SK-N-SH (cell line): ENCODE measurements at regions not wholly inside any gene's neighbourhood (a gene's known extent, or its start where the extent isn't known, plus 50 kb on each side); places are given as distances from the start of the nearest gene placed in this dataset.
A peak's percentile ranks its signal among the peaks of the same experiment; 100 is the strongest.

Experiments
- CTCF ChIA-PET: fragments of 300-600, 350-600 bp; formaldehyde crosslinking; extraction: SDS; loops from one replicate; lab custom pipeline; 2021; lab: Yijun Ruan, JAX
- POLR2A ChIA-PET: fragments of 350-600 bp; sonication (Branson Sonifier 250); formaldehyde crosslinking; extraction: SDS; loops from one replicate; lab custom pipeline; 2020; ENCODE audit warnings: antibody characterized with exemption, inconsistent platforms; lab: Yijun Ruan, JAX
- DNase-seq: peaks from one replicate; pipeline ENCODE4 v3.0.0; 2012
- H2AFZ ChIP-seq: fragments of 200-600 bp; sonication (generic); 2 replicates; pipeline ENCODE4 v1.8.1; 2016; ENCODE audit warnings: antibody characterized with exemption, mild to moderate bottlenecking, low read depth
- H3F3A ChIP-seq: fragments of 200-600 bp; sonication (generic); replicated peaks from 2 replicates; pipeline ENCODE3; 2016; ENCODE audit warnings: antibody characterized with exemption, mild to moderate bottlenecking; ENCODE audit not compliant: insufficient read depth
- H3K27ac ChIP-seq, 2 experiments: fragments of 200-500 bp in 1 of 2; fragments of 200-600 bp in 1 of 2; sonication (Bioruptor generic) in 1 of 2; sonication (generic), shearing (Covaris generic) in 1 of 2; 2 replicates each; pipeline versions ENCODE4 v1.5.1 to v1.6.1; 2014 to 2016; ENCODE audit warnings: low read depth in 2 of 2, inconsistent platforms in 1 of 2, low read length in 1 of 2, mild to moderate bottlenecking in 1 of 2, mixed read lengths in 1 of 2
- H3K27me3 ChIP-seq: fragments of 200-600 bp; sonication (generic), shearing (Covaris generic); 2 replicates; pipeline ENCODE4 v1.6.1; 2016; ENCODE audit warnings: mixed run types; ENCODE audit not compliant: insufficient read depth
- H3K36me3 ChIP-seq, 2 experiments: fragments of 200-500 bp in 1 of 2; fragments of 200-600 bp in 1 of 2; sonication (Bioruptor generic) in 1 of 2; sonication (generic) in 1 of 2; replicated peaks in 1 of 2; 2 replicates each; pipeline versions ENCODE3 to v1.5.1; 2014 to 2016; ENCODE audit warnings: low read length in 1 of 2, mild to moderate bottlenecking in 1 of 2; ENCODE audit not compliant: insufficient read depth in 2 of 2, control insufficient read depth in 1 of 2
- H3K4me1 ChIP-seq, 2 experiments: fragments of 200-500 bp in 1 of 2; fragments of 200-600 bp in 1 of 2; sonication (Bioruptor generic) in 1 of 2; sonication (generic), shearing (Covaris generic) in 1 of 2; 2 replicates each; pipeline versions ENCODE4 v1.5.1 to v1.6.1; 2014 to 2016; ENCODE audit warnings: low read depth in 1 of 2, low read length in 1 of 2, mixed run types in 1 of 2; ENCODE audit not compliant: insufficient read depth in 2 of 2, control insufficient read depth in 1 of 2
- H3K4me2 ChIP-seq: fragments of 200-600 bp; sonication (generic), shearing (Covaris generic); 2 replicates; pipeline ENCODE4 v1.6.1; 2017; ENCODE audit warnings: mixed run types
- H3K4me3 ChIP-seq, 2 experiments: fragments of 200-500 bp in 1 of 2; fragments of 200-600 bp in 1 of 2; sonication (Bioruptor generic) in 1 of 2; sonication (generic), shearing (Covaris generic) in 1 of 2; 2 replicates each; pipeline versions ENCODE4 v1.5.1 to v1.8.1; 2014 to 2016; ENCODE audit warnings: low read depth in 2 of 2, inconsistent platforms in 1 of 2, low read length in 1 of 2, mild to moderate bottlenecking in 1 of 2, mixed read lengths in 1 of 2, moderate library complexity in 1 of 2
- H3K79me2 ChIP-seq: fragments of 200-600 bp; sonication (generic); 2 replicates; pipeline ENCODE4 v1.8.1; 2017; ENCODE audit warnings: mild to moderate bottlenecking; ENCODE audit not compliant: insufficient read depth
- H3K9ac ChIP-seq: fragments of 200-600 bp; sonication (generic); 2 replicates; pipeline ENCODE4 v1.6.1; 2017; ENCODE audit warnings: mixed run types
- H3K9me2 ChIP-seq: fragments of 200-600 bp; sonication (generic); 2 replicates; pipeline ENCODE4 v1.6.1; 2017; ENCODE audit warnings: mixed run types
- H3K9me3 ChIP-seq: fragments of 200-600 bp; sonication (generic); 2 replicates; pipeline ENCODE4 v1.6.1; 2017; ENCODE audit warnings: mixed run types, mild to moderate bottlenecking, moderate library complexity
- H4K20me1 ChIP-seq: fragments of 200-600 bp; sonication (generic); 2 replicates; pipeline ENCODE4 v1.6.1; 2017; ENCODE audit warnings: mild to moderate bottlenecking, mixed run types; ENCODE audit not compliant: insufficient read depth
- CTCF ChIP-seq: fragments of 200-600 bp; sonication (generic); IDR thresholded peaks from 2 replicates; pipeline ENCODE4 v1.6.1; 2017; ENCODE audit warnings: antibody characterized with exemption, mild to moderate bottlenecking, moderate library complexity
- EZH2phosphoT487 ChIP-seq: fragments of 200-600 bp; sonication (generic); IDR thresholded peaks from 2 replicates; pipeline ENCODE4 v1.6.1; 2017; ENCODE audit warnings: low read depth, mixed run types, mild to moderate bottlenecking, antibody characterized with exemption, moderate library complexity, borderline replicate concordance
- FOSL2 ChIP-seq: IDR thresholded peaks from 2 replicates; pipeline ENCODE4 v1.4.0; 2012; ENCODE audit warnings: low read depth, mild to moderate bottlenecking, moderate library complexity, borderline replicate concordance
- GATA2 ChIP-seq: sonication (generic); formaldehyde crosslinking; IDR thresholded peaks from 2 replicates; pipeline ENCODE4 v1.5.0; 2020; ENCODE audit warnings: mild to moderate bottlenecking, missing genetic modification reagents
- IRF3 ChIP-seq: fragments of 150-350 bp; IDR thresholded peaks from 2 replicates; pipeline ENCODE4 v1.6.1; 2016; ENCODE audit warnings: mild to moderate bottlenecking, low read depth, low read length
- JUND ChIP-seq: IDR thresholded peaks from 2 replicates; pipeline ENCODE4 v1.4.0; 2012
- MEF2A ChIP-seq: IDR thresholded peaks from 2 replicates; pipeline ENCODE4 v1.4.0; 2012; ENCODE audit warnings: low read depth, borderline replicate concordance
- PBX3 ChIP-seq: IDR thresholded peaks from 2 replicates; pipeline ENCODE4; 2012
- RAD21 ChIP-seq: IDR thresholded peaks from 2 replicates; pipeline ENCODE4 v1.6.1; 2012; ENCODE audit warnings: mild to moderate bottlenecking, low read length
- REST ChIP-seq: IDR thresholded peaks from 2 replicates; pipeline ENCODE4 v1.6.1; 2012; ENCODE audit warnings: mild to moderate bottlenecking, low read depth, low read length, moderate library complexity
- SIN3A ChIP-seq: IDR thresholded peaks from 2 replicates; pipeline ENCODE4 v1.6.1; 2012; ENCODE audit warnings: low read depth, mild to moderate bottlenecking, low read length, moderate library complexity, borderline replicate concordance
- SMC3 ChIP-seq: IDR thresholded peaks from 2 replicates; pipeline ENCODE4 v1.6.1; 2012; ENCODE audit warnings: low read depth, low read length, improper control_type of control experiment
- TEAD4 ChIP-seq: IDR thresholded peaks from 2 replicates; pipeline ENCODE4 v1.4.0; 2012; ENCODE audit warnings: mild to moderate bottlenecking, borderline replicate concordance; ENCODE audit not compliant: insufficient read depth
- WGBS: methylation state at CpG from one replicate; pipeline ENCODE4 v1.1.6; 2017; ENCODE audit warnings: low lambda C conversion rate; 5-methylcytosine and 5-hydroxymethylcytosine counted together
- TF ChIP-seq, protein P1 (sequence below): IDR thresholded peaks from 2 replicates; pipeline ENCODE4 v1.4.0; 2012; ENCODE audit warnings: low read depth, borderline replicate concordance

GRCh38 chr5:115069087-115069968 is 100.4 kb downstream of the TRIM36 start:
- ChIA-PET CTCF (interaction anchor here (0.8 to 2.6 kb wide), 11 partner anchors 9 to 1457 kb away, joined by 3 to 19 read pairs (median 4); no protein-coding TSS in a partner anchor), POLR2A (no interaction called here)
- no peak overlapping the region for H3K4me2 ChIP-seq
- TF ChIP-seq SMC3: peak; percentile 49; the same call in 1 of the 2 replicates
- no peak for TF ChIP-seq TEAD4
- TF ChIP-seq RAD21: peak; percentile 76
- TF ChIP-seq CTCF: peak; percentile 78
- TF ChIP-seq, protein P1, sequence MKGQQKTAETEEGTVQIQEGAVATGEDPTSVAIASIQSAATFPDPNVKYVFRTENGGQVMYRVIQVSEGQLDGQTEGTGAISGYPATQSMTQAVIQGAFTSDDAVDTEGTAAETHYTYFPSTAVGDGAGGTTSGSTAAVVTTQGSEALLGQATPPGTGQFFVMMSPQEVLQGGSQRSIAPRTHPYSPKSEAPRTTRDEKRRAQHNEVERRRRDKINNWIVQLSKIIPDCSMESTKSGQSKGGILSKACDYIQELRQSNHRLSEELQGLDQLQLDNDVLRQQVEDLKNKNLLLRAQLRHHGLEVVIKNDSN: no peak
- 50% methylated on average over 3 of the region's 3 CpGs for WGBS
- no peaks in the 10 kb centered on the region for H3K79me2 ChIP-seq
- H3F3A ChIP-seq: no peaks in the 10 kb centered on the region
- peak overlapping the region in 1 of 2 experiments; percentile 33; a peak in 1 of 4 replicates for H3K4me3 ChIP-seq
- H3K9me3 ChIP-seq: no peaks in the 10 kb centered on the region
- no peaks in the 10 kb centered on the region; the same call in 1 of the 2 replicates for H3K27me3 ChIP-seq
- H3K36me3 ChIP-seq: no peaks in the 10 kb centered on the region
- H3K4me1 ChIP-seq: no peaks in the 10 kb centered on the region
- H3K9ac ChIP-seq: no peak overlapping the region
- H2AFZ ChIP-seq: peak overlapping the region; percentile 26; the same call in 1 of the 2 replicates
- H4K20me1 ChIP-seq: no peaks in the 10 kb centered on the region
- H3K9me2 ChIP-seq: no peaks in the 10 kb centered on the region
- no peak overlapping the region for H3K27ac ChIP-seq
- DNase-seq: peak; percentile 7

DNA sequence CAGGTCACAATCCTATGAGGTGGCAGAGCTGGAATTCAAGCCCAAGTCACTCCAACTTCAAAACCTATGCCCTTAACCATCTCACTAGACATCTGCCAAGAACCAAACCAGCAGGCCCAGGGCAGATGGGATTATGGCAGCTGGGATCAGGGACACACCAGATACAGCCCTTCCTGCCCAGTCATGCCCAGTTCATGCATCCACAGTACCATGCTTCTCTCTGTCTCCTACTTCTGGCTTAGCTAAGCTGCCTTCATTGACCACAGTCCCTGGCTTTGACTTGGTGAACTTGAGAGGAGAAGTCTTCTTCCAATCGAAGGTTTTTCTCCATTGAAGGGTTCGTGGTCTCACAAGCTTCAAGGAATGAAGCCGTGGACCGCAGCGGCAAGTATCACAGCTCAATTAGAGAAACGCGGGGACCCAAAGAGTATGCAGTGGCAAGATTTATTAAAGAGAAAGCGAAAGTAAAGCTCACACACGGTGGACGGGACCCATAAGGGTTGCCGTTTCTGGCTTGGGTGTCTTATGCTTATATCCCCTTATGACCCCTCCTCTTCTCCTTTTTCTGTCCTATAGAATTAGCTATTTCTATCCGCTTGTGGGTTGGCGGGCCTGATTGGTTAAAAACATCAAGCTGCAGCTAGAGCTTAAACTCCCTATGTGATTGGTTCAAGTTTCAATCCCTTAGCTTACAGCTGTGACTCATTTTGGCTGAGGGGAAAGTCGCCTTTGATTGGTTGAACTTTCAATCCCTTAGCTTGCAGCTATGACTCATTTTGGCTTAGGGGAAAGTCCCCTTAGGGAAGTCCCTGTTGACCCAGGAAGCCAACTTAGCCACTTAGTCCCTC is 101.2 kb downstream of the TRIM36 start:
- Histone ChIP-seq H3K27me3 (no peaks in the 10 kb centered on the region; the same call in 1 of the 2 replicates), H3K79me2 (no peaks in the 10 kb centered on the region), H3K4me2 (no peak overlapping the region), H3F3A (no peaks in the 10 kb centered on the region), H3K4me3 (peak overlapping the region in 1 of 2 experiments; percentile 9; a peak in 1 of 4 replicates), H4K20me1 (no peaks in the 10 kb centered on the region), H3K9me3 (no peaks in the 10 kb centered on the region), H2AFZ (peak overlapping the region; percentile 85), H3K9me2 (no peaks in the 10 kb centered on the region), H3K9ac (no peak overlapping the region), H3K36me3 (no peaks in the 10 kb centered on the region), H3K27ac (no peak overlapping the region), H3K4me1 (no peaks in the 10 kb centered on the region)
- 66% methylated on average over 14 of the region's 14 CpGs for WGBS
- ChIA-PET CTCF (interaction anchor here (0.8 to 2.6 kb wide), 10 partner anchors 10 to 1456 kb away, joined by 3 to 19 read pairs (median 4); no protein-coding TSS in a partner anchor), POLR2A (no interaction called here)
- no peak for DNase-seq
- TF ChIP-seq EZH2phosphoT487 (no peak), MEF2A (no peak), SIN3A (no peak), PBX3 (no peak), GATA2 (CRISPR knock-in tag) (no peak), REST (no peak), JUND (no peak), RAD21 (no peak), FOSL2 (no peak), IRF3 (no peak)
